Kidney (tissue), 13 donors: ENCODE measurements at regions not wholly inside any gene's neighbourhood (a gene's known extent, or its start where the extent isn't known, plus 50 kb on each side); places are given as distances from the start of the nearest gene placed in this dataset.

Experiments used
- DNase-seq, 5 donors: peaks; one replicate each; pipeline ENCODE4 v3.0.0-alpha.2; 2013 to 2020
- FAIRE-seq: peaks from 2 replicates; lab custom pipeline; 2012; peaks lifted over from hg19 to GRCh38; lab: Jason Lieb, UNC
- H3K27ac ChIP-seq, 2 donors: one replicate each; pipeline ENCODE4 v1.7.0; 2013; ENCODE audit warnings: low read depth in 2 of 2, low read length in 2 of 2, inconsistent platforms in 1 of 2
- H3K27me3 ChIP-seq: one replicate; pipeline ENCODE4 v1.7.1; 2013; ENCODE audit warnings: low read length, inconsistent platforms; ENCODE audit not compliant: control insufficient read depth, insufficient read depth
- H3K36me3 ChIP-seq, 3 donors: one replicate each; pipeline versions ENCODE4 v1.7.0 to v1.7.1; 2013; ENCODE audit warnings: low read length in 3 of 3, control low read depth in 1 of 3, inconsistent platforms in 1 of 3; ENCODE audit not compliant: insufficient read depth in 3 of 3, control insufficient read depth in 2 of 3
- H3K4me1 ChIP-seq, 3 donors: one replicate each; pipeline versions ENCODE4 v1.7.0 to v1.7.1; 2013; ENCODE audit warnings: low read length in 3 of 3, inconsistent platforms in 1 of 3, low read depth in 1 of 3; ENCODE audit not compliant: control insufficient read depth in 2 of 3, insufficient read depth in 2 of 3
- H3K4me3 ChIP-seq, 3 donors: one replicate each; pipeline versions ENCODE4 v1.7.0 to v1.8.1; 2013; ENCODE audit warnings: low read length in 3 of 3, control low read depth in 1 of 3, inconsistent platforms in 1 of 3
- H3K9ac ChIP-seq, 3 donors: one replicate each; pipeline versions ENCODE4 v1.7.0 to v1.7.1; 2013; ENCODE audit warnings: low read length in 3 of 3, control low read depth in 1 of 3, inconsistent platforms in 1 of 3
- H3K9me3 ChIP-seq, 3 donors: one replicate each; pipeline versions ENCODE4 v1.7.0 to v1.7.1; 2013; ENCODE audit warnings: low read length in 3 of 3, control low read depth in 1 of 3, inconsistent platforms in 1 of 3; ENCODE audit not compliant: control insufficient read depth in 2 of 3, insufficient read depth in 1 of 3
- CTCF ChIP-seq: IDR thresholded peaks from 3 replicates; pipeline ENCODE4 v1.5.1; 2012; ENCODE audit warnings: mild to moderate bottlenecking, moderate library complexity, borderline replicate concordance; ENCODE audit not compliant: insufficient read depth; ENCODE audit errors: extremely low read depth
- intact Hi-C: fragments of 100-400 bp; cut with DNase I; formaldehyde crosslinking; loops from one replicate; pipeline ENCODE4 v1.11.1; 2022
- donor health status: control.
- donor health status: control.
- donor health status: control.
- donor health status: control.
- donor health status: control.
- donor health status: DM: yes; HTN: yes; CAD: no.
- donor health status: Normal renal cell carcinoma (clear cell type).

- no peak for FAIRE-seq
- no peak for DNase-seq
- H3K9me3 ChIP-seq: no peaks in the 10 kb centered on the region
- no peak for TF ChIP-seq CTCF
- peaks cover 0 to 3% (median 0%) of the 10 kb centered on the region in 3 donors for H3K4me1 ChIP-seq
- intact Hi-C loops: no loop called here
- H3K9ac ChIP-seq: no peak overlapping the region
- H3K27ac ChIP-seq: no peak overlapping the region
- no peaks in the 10 kb centered on the region for H3K36me3 ChIP-seq
- no peak overlapping the region for H3K4me3 ChIP-seq
- no peaks in the 10 kb centered on the region for H3K27me3 ChIP-seq
Measured at GRCh38 chr20:19095762-19096161, 116.7 kb upstream of the SLC24A3 start.

GRCh38 chr20:19096843-19097242 is 115.6 kb upstream of the SLC24A3 start:
- H3K9me3 ChIP-seq: no peaks in the 10 kb centered on the region
- no peak overlapping the region for H3K9ac ChIP-seq
- no peak for DNase-seq
- no peak for TF ChIP-seq CTCF
- peaks cover 0 to 3% (median 0%) of the 10 kb centered on the region in 3 donors for H3K4me1 ChIP-seq
- no peaks in the 10 kb centered on the region for H3K27me3 ChIP-seq
- H3K36me3 ChIP-seq: no peaks in the 10 kb centered on the region
- no peak overlapping the region for H3K27ac ChIP-seq
- intact Hi-C loops: no loop called here
- no peak for FAIRE-seq
- H3K4me3 ChIP-seq: no peak overlapping the region

GRCh38 chr20:19098117-19098516 is 114.3 kb upstream of the SLC24A3 start:
- Histone ChIP-seq H3K4me3 (no peak overlapping the region), H3K4me1 (peaks cover 0 to 3% (median 0%) of the 10 kb centered on the region in 3 donors), H3K27me3 (no peaks in the 10 kb centered on the region), H3K27ac (no peak overlapping the region), H3K9me3 (no peaks in the 10 kb centered on the region), H3K36me3 (no peaks in the 10 kb centered on the region), H3K9ac (no peak overlapping the region)
- TF ChIP-seq CTCF: no peak
- peak in 2 of 5 donors; percentile 12 to 28 for DNase-seq
- intact Hi-C loops: no loop called here
- FAIRE-seq: no peak

- intact Hi-C loops: no loop called here
- Histone ChIP-seq H3K27me3 (no peaks in the 10 kb centered on the region), H3K36me3 (no peaks in the 10 kb centered on the region), H3K9me3 (no peaks in the 10 kb centered on the region), H3K4me1 (peaks cover 0 to 3% (median 0%) of the 10 kb centered on the region in 3 donors), H3K27ac (no peak overlapping the region), H3K4me3 (no peak overlapping the region), H3K9ac (no peak overlapping the region)
- FAIRE-seq (no peak), DNase-seq (no peak)
- no peak for TF ChIP-seq CTCF
Measured at GRCh38 chr20:19098806-19099578, 113.5 kb upstream of the SLC24A3 start.
